Nephron (organoid): ENCODE measurements at regions not wholly inside any gene's neighbourhood (a gene's known extent, or its start where the extent isn't known, plus 50 kb on each side); places are given as distances from the start of the nearest gene placed in this dataset.
"Not testable (repeated sequence)": the region's sequence is repeated elsewhere in the genome, so short reads cannot be mapped to it uniquely, and the experiment has no call there.

Source experiments
- H3K27ac Mint-ChIP-seq, 3 experiments: 2 replicates each; pipeline ENCODE4 v1.8.0; 2020; ENCODE audit warnings: mixed read lengths in 3 of 3, mild to moderate bottlenecking in 2 of 3, moderate library complexity in 1 of 3
- H3K27me3 Mint-ChIP-seq: 2 replicates; pipeline ENCODE4 v1.8.0; 2021; ENCODE audit warnings: low read depth, mild to moderate bottlenecking, moderate library complexity, mixed read lengths
- H3K36me3 Mint-ChIP-seq: 2 replicates; pipeline ENCODE4 v1.8.0; 2020; ENCODE audit warnings: low read depth, mixed read lengths
- H3K4me1 Mint-ChIP-seq: 2 replicates; pipeline ENCODE4 v1.8.0; 2020; ENCODE audit warnings: mixed read lengths
- H3K4me3 Mint-ChIP-seq, 3 experiments: 2 replicates each; pipeline ENCODE4 v1.8.0; 2020; ENCODE audit warnings: mild to moderate bottlenecking in 3 of 3, mixed read lengths in 3 of 3, moderate library complexity in 2 of 3
- H3K9me3 Mint-ChIP-seq: 2 replicates; pipeline ENCODE4 v1.8.0; 2020; ENCODE audit warnings: mixed read lengths
- CTCF ChIP-seq, 3 experiments: fragments of 200-600 bp; sonication (generic); IDR thresholded peaks; one replicate each; pipeline ENCODE4 v1.5.0; 2021; ENCODE audit warnings: antibody characterized with exemption in 3 of 3; ENCODE audit not compliant: unreplicated experiment in 3 of 3

GRCh38 chr1:230567221-230567575, 75.1 kb upstream of the COG2 start:
- peaks cover 11% of the 10 kb centered on the region for H3K27me3 Mint-ChIP-seq
- TF ChIP-seq CTCF (IDR thresholded peaks at IDR 0.05; ENCODE audit: unreplicated experiment in 3 of 3): no peak
- H3K36me3 Mint-ChIP-seq: no peaks in the 10 kb centered on the region
- peaks cover 16% of the 10 kb centered on the region for H3K4me1 Mint-ChIP-seq
- no peak overlapping the region for H3K4me3 Mint-ChIP-seq
- H3K9me3 Mint-ChIP-seq: no peaks in the 10 kb centered on the region
- H3K27ac Mint-ChIP-seq: peak overlapping the region; percentile 85 to 97 (median 94)

GRCh38 chr1:230566532-230567220, 75.6 kb upstream of the COG2 start:
- H3K9me3 Mint-ChIP-seq, H3K36me3 Mint-ChIP-seq: not testable (repeated sequence)
- H3K4me1 Mint-ChIP-seq: peaks cover 12% of the 10 kb centered on the region

GRCh38 chr1:230565141-230565540, 77.1 kb upstream of the COG2 start:
- H3K27me3 Mint-ChIP-seq: peaks cover 11% of the 10 kb centered on the region
- no peaks in the 10 kb centered on the region for H3K36me3 Mint-ChIP-seq
- no peak overlapping the region for H3K4me3 Mint-ChIP-seq
- H3K4me1 Mint-ChIP-seq: peaks cover 14% of the 10 kb centered on the region
- H3K27ac Mint-ChIP-seq: peak overlapping the region; percentile 76 to 91 (median 85)
- TF ChIP-seq CTCF (IDR thresholded peaks at IDR 0.05; ENCODE audit: unreplicated experiment in 3 of 3): no peak
- H3K9me3 Mint-ChIP-seq: no peaks in the 10 kb centered on the region

More at GRCh38 chr1:230566532-230567220, 75.6 kb upstream of the COG2 start:
- H3K4me3 Mint-ChIP-seq: not testable (repeated sequence)
- peaks cover 11% of the 10 kb centered on the region for H3K27me3 Mint-ChIP-seq
- peak overlapping the region; percentile 85 to 97 (median 94) for H3K27ac Mint-ChIP-seq

- TF ChIP-seq CTCF (IDR thresholded peaks at IDR 0.05; ENCODE audit: unreplicated experiment in 3 of 3): no peak
- Mint-ChIP-seq H3K27me3 (peaks cover 8% of the 10 kb centered on the region), H3K4me1 (peaks cover 14% of the 10 kb centered on the region), H3K9me3 (no peaks in the 10 kb centered on the region), H3K36me3 (no peaks in the 10 kb centered on the region), H3K27ac (peak overlapping the region in 1 of 3 experiments; percentile 1), H3K4me3 (no peak overlapping the region)
Observed at GRCh38 chr1:230563591-230563990, 78.7 kb upstream of the COG2 start.

GRCh38 chr1:230561570-230561969, 80.7 kb upstream of the COG2 start:
- H3K36me3 Mint-ChIP-seq: no peaks in the 10 kb centered on the region
- no peak for TF ChIP-seq CTCF (IDR thresholded peaks at IDR 0.05; ENCODE audit: unreplicated experiment in 3 of 3)
- H3K27ac Mint-ChIP-seq: peak overlapping the region; percentile 67 to 76 (median 70)
- no peaks in the 10 kb centered on the region for H3K9me3 Mint-ChIP-seq
- H3K4me3 Mint-ChIP-seq: no peak overlapping the region
- H3K27me3 Mint-ChIP-seq: peaks cover 8% of the 10 kb centered on the region
- H3K4me1 Mint-ChIP-seq: peaks cover 8% of the 10 kb centered on the region

GRCh38 chr1:230558324-230558723, 84.0 kb upstream of the COG2 start:
- no peak for TF ChIP-seq CTCF (IDR thresholded peaks at IDR 0.05; ENCODE audit: unreplicated experiment in 3 of 3)
- Mint-ChIP-seq H3K4me1 (peaks cover 3% of the 10 kb centered on the region), H3K4me3 (no peak overlapping the region), H3K27me3 (peaks cover 3% of the 10 kb centered on the region), H3K36me3 (no peaks in the 10 kb centered on the region), H3K27ac (no peak overlapping the region), H3K9me3 (no peaks in the 10 kb centered on the region)
